Brain microvascular endothelial cell (primary cell): ENCODE measurements at regions not wholly inside any gene's neighbourhood (a gene's known extent, or its start where the extent isn't known, plus 50 kb on each side); places are given as distances from the start of the nearest gene placed in this dataset.
A peak's percentile ranks its signal among the peaks of the same experiment; 100 is the strongest.

Source experiments
- DNase-seq: peaks from one replicate; pipeline ENCODE4 v3.0.0-alpha.2; 2020
- H3K27ac ChIP-seq: fragments of 250-450 bp; sonication (Bioruptor Pico); 2 replicates; pipeline ENCODE4 v1.5.1; 2020; ENCODE audit warnings: mild to moderate bottlenecking, moderate library complexity
- H3K27me3 ChIP-seq: fragments of 250-450 bp; sonication (Bioruptor Pico); replicated peaks from 2 replicates; pipeline ENCODE4 v1.5.1; 2020; ENCODE audit warnings: mild to moderate bottlenecking
- H3K36me3 ChIP-seq: fragments of 250-450 bp; sonication (Bioruptor Pico); replicated peaks from 2 replicates; pipeline ENCODE4 v1.5.1; 2020; ENCODE audit warnings: mild to moderate bottlenecking
- H3K4me3 ChIP-seq: 2 replicates; pipeline ENCODE4 v1.5.1; 2011; ENCODE audit warnings: low read depth, mild to moderate bottlenecking, control low read depth, low read length, moderate library complexity
- in situ Hi-C: cut with HindIII; loops from 2 replicates; pipeline ENCODE4 v1.10.0; 2017; ENCODE audit warnings: low sequenced_read_pairs, low pct_ligation_motif_present
- TF ChIP-seq, protein P1 (sequence below): IDR thresholded peaks from 2 replicates; pipeline ENCODE4 v1.5.1; 2011; ENCODE audit warnings: low read depth, mild to moderate bottlenecking, moderate library complexity, low read length, control low read depth, inconsistent platforms; ENCODE audit errors: missing control alignments

DNA sequence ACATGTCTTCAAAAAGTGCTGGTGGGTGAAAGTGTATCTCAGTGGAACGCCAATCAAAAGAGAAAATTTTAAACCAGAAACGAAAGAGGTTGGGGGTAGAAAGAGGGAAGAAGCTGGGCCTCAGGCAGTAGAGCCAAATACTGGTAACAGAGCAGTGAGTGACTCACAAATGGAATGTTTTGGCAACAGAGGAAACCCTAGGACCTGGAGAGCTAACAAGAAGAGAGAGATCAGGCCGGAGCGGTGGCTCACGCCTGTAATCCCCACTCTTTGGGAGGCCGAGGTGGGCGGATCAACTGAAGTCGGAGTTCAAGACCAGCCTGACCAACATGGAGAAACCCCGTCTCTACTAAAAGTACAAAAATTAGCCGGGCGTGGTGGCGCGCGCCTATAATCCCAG is 450.8 kb upstream of the NAALADL2 start:
- Histone ChIP-seq H3K27me3 (no peaks in the 10 kb centered on the region), H3K27ac (no peak overlapping the region), H3K4me3 (no peak overlapping the region), H3K36me3 (no peaks in the 10 kb centered on the region)
- peak; percentile 48 for DNase-seq
- in situ Hi-C loops = no loop called here
- TF ChIP-seq, protein P1, sequence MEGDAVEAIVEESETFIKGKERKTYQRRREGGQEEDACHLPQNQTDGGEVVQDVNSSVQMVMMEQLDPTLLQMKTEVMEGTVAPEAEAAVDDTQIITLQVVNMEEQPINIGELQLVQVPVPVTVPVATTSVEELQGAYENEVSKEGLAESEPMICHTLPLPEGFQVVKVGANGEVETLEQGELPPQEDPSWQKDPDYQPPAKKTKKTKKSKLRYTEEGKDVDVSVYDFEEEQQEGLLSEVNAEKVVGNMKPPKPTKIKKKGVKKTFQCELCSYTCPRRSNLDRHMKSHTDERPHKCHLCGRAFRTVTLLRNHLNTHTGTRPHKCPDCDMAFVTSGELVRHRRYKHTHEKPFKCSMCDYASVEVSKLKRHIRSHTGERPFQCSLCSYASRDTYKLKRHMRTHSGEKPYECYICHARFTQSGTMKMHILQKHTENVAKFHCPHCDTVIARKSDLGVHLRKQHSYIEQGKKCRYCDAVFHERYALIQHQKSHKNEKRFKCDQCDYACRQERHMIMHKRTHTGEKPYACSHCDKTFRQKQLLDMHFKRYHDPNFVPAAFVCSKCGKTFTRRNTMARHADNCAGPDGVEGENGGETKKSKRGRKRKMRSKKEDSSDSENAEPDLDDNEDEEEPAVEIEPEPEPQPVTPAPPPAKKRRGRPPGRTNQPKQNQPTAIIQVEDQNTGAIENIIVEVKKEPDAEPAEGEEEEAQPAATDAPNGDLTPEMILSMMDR = no peak

DNA sequence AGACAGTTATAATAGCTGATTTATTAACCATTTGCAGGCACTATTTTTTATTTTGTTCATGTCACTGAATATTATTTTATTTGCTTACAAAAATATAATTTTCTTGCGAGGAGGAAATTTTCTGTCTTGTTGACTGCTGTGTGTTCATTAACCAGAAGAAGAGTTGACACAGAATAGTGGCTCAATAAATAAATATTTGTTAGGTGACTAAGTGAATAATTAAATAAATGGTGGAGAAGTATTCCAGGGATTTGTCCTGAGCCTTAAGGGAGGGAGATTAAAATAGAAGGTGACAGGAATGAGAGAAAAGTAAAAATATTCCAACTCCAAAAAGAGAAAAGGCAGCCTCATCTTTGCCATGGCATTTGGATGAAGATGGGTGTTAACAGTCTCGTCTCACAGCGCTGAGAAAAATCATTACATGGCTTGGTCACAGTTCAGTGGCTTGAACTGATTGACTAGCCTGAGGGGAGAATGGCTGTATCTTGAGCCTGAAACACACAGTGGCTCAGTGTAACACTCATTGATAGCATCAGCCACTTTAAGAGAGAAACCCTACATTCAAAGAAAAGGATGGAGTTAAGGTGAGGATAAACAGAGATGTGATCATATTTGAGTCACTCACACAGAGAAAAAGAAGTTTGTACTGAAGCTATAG is 449.9 kb upstream of the NAALADL2 start:
- TF ChIP-seq, protein P1 = no peak
- H3K4me3 ChIP-seq = no peak overlapping the region
- no peak overlapping the region for H3K27ac ChIP-seq
- no peak for DNase-seq
- H3K27me3 ChIP-seq = no peaks in the 10 kb centered on the region
- no peaks in the 10 kb centered on the region for H3K36me3 ChIP-seq
- in situ Hi-C loops = no loop called here

DNA sequence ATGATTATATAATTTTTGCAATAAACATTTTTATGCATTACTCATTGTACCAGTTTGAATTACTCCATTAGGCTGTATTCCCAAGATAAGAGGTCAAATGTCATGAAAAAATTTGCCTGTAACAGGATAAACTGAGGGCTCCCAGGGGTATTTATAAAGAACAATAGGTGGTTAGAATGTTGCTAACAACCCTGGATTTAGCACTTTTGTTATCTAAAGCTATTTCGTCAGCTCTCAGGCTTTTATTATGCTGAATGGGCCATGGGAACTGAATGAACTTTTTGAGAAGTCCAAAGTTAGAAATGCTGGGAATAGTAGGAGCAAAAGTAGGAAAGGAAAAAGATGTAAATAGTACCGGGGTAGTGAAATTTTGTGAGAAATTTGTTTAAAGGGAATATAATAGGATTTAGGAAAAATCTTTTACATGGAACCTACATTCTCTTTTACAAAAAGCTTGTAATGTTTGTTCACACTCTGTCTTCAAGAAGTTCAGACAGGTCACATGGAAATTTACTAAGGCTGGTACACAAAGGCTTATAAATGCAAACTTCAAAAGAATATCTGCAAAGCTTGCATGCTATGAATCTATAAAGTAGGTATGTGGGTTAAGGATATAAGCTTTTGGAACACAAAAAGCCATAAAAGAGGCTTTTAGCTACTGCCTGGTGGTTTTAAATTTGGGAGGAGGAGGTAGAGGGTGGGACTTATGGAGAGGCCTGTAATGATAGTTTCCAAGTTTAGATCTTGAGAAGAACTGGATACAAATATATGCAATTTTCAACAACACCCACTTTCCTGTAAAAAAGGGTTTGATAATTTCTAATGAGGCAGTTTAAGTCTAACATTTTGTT is 445.8 kb upstream of the NAALADL2 start:
- Histone ChIP-seq H3K27ac (no peak overlapping the region), H3K4me3 (no peak overlapping the region), H3K27me3 (no peaks in the 10 kb centered on the region), H3K36me3 (no peaks in the 10 kb centered on the region)
- in situ Hi-C loops = no loop called here
- TF ChIP-seq, protein P1 = no peak
- no peak for DNase-seq

DNA sequence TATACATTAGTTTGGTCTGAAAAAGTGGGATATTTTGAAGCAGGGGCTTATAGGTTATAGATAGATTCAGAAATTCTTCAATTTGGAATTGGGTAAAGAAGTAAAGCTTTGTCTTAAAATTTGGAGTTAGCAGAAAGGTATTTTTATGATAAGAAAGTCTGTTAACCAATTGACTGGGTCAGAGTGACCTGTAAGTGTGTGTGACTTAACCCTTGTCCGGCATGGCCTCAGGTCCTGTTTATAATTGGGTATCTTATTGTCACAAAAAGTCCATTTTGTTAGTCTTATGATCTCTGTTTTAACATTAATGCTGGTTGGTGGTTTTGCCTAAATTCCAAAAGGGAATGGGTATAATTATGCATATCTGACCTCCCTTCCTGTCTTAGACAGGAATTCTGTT is 444.2 kb upstream of the NAALADL2 start:
- H3K27ac ChIP-seq = no peak overlapping the region
- no peaks in the 10 kb centered on the region for H3K36me3 ChIP-seq
- TF ChIP-seq, protein P1 = no peak
- DNase-seq = no peak
- in situ Hi-C loops = no loop called here
- H3K27me3 ChIP-seq = no peaks in the 10 kb centered on the region
- H3K4me3 ChIP-seq = no peak overlapping the region

DNA sequence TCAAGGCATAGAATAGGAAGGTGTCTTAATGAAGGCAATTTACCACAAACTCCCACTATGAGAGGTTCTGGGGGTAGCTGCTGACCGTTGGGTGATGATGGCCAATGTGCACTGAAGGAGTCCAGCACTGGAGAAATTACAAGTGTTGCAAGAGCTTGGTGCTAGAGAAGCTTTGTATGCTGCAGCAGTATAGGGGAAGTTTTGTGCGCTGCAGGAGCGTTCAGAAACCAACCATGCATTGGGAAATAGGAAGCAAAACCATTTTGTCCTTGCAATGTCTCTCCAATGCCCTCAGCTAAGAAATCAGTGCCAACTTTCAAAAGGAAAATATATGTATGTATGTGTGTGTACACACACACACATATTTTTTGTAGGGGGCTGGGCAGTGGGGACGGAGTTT is 441.6 kb upstream of the NAALADL2 start:
- Histone ChIP-seq H3K27ac (no peak overlapping the region), H3K36me3 (no peaks in the 10 kb centered on the region), H3K27me3 (no peaks in the 10 kb centered on the region), H3K4me3 (no peak overlapping the region)
- in situ Hi-C loops = no loop called here
- no peak for DNase-seq
- TF ChIP-seq, protein P1 = no peak
